Epithelial cell of proximal tubule (primary cell): ENCODE measurements at regions not wholly inside any gene's neighbourhood (a gene's known extent, or its start where the extent isn't known, plus 50 kb on each side); places are given as distances from the start of the nearest gene placed in this dataset.

Experiments used
- DNase-seq: peaks from one replicate; pipeline ENCODE4 v3.0.0-alpha.2; 2011; ENCODE audit warnings: low read depth
- H3K4me3 ChIP-seq: 2 replicates; pipeline ENCODE4 v1.5.1; 2011; ENCODE audit warnings: low read depth, mild to moderate bottlenecking, low read length
- CTCF ChIP-seq: conservative IDR thresholded peaks from 2 replicates; pipeline ENCODE4 v1.5.1; 2012; ENCODE audit warnings: low read depth, mild to moderate bottlenecking, low read length

- peak; percentile 29 for DNase-seq
- TF ChIP-seq CTCF, result no peak
- no peak overlapping the region for H3K4me3 ChIP-seq
Measured at GRCh38 chr3:99119385-99119784, 217.9 kb upstream of the DCBLD2 start.

GRCh38 chr3:99118381-99118780 is 216.9 kb upstream of the DCBLD2 start:
- DNase-seq, result no peak
- H3K4me3 ChIP-seq, result no peak overlapping the region
- no peak for TF ChIP-seq CTCF

- peak; percentile 79 for TF ChIP-seq CTCF
- no peak for DNase-seq
- H3K4me3 ChIP-seq, result no peak overlapping the region
Measured at GRCh38 chr3:99114565-99115291, 213.2 kb upstream of the DCBLD2 start.

- no peak for DNase-seq
Measured at GRCh38 chr3:99111235-99111634, 209.7 kb upstream of the DCBLD2 start.

GRCh38 chr3:99110401-99110800 is 208.9 kb upstream of the DCBLD2 start:
- H3K4me3 ChIP-seq, result no peak overlapping the region
- TF ChIP-seq CTCF, result no peak
- DNase-seq, result no peak

More at GRCh38 chr3:99111235-99111634, 209.7 kb upstream of the DCBLD2 start:
- no peak for TF ChIP-seq CTCF
- no peak overlapping the region for H3K4me3 ChIP-seq

GRCh38 chr3:99108508-99108907 is 207.0 kb upstream of the DCBLD2 start:
- peak; percentile 91 for DNase-seq
- H3K4me3 ChIP-seq, result no peak overlapping the region
- TF ChIP-seq CTCF, result no peak

- no peak overlapping the region for H3K4me3 ChIP-seq
- no peak for DNase-seq
- no peak for TF ChIP-seq CTCF
Measured at GRCh38 chr3:99094606-99095005, 193.1 kb upstream of the DCBLD2 start.
